GM18508 (cell line): ENCODE measurements at regions not wholly inside any gene's neighbourhood (a gene's known extent, or its start where the extent isn't known, plus 50 kb on each side); places are given as distances from the start of the nearest gene placed in this dataset.

Experiments
- ATAC-seq: cut with Tn5 transposase; IDR thresholded peaks from one replicate; pipeline ENCODE4 v1.9.1; 2021; ENCODE audit warnings: moderate number of reproducible peaks; ENCODE audit not compliant: insufficient read depth, unreplicated experiment

DNA sequence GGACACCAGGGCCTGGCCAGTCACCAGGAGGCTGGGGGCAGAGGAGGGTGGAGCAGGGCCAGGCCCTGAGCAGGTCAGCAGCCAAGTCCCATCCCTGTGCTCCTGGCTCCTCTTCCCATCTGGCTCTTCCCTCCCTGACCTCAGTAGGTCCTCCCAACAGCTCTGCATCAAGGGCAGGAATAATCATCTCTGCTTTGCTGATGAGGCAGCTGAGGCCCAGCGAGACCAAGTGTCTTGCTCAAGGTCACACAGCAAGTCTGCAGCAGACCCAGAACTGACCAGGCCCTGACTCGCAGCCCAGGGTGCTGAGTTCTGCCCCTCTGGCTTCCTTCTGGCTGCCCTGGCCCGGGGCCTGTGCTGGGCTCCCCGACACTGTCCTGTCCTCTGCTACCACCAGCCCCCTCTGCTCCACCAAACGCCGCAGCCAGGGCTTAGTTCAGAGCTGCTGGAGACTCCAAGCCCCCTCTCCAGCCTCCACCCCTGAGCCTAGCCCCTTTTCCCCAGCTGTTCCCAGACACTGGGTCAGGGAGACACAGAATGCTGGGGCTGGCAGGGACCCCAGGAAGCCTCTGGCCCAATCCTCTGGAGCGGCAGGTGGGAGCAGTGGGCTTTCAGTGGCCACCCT, 224.9 kb downstream of the PTPRU start:
- no peak for ATAC-seq

- ATAC-seq, result no peak
These were observed 224.4 kb downstream of the PTPRU start for GRCh38 chr1:29460694-29461093.

GRCh38 chr1:29460041-29460610, 223.8 kb downstream of the PTPRU start:
- no peak for ATAC-seq

- no peak for ATAC-seq
These were observed 223.3 kb downstream of the PTPRU start for GRCh38 chr1:29459620-29459945.

DNA sequence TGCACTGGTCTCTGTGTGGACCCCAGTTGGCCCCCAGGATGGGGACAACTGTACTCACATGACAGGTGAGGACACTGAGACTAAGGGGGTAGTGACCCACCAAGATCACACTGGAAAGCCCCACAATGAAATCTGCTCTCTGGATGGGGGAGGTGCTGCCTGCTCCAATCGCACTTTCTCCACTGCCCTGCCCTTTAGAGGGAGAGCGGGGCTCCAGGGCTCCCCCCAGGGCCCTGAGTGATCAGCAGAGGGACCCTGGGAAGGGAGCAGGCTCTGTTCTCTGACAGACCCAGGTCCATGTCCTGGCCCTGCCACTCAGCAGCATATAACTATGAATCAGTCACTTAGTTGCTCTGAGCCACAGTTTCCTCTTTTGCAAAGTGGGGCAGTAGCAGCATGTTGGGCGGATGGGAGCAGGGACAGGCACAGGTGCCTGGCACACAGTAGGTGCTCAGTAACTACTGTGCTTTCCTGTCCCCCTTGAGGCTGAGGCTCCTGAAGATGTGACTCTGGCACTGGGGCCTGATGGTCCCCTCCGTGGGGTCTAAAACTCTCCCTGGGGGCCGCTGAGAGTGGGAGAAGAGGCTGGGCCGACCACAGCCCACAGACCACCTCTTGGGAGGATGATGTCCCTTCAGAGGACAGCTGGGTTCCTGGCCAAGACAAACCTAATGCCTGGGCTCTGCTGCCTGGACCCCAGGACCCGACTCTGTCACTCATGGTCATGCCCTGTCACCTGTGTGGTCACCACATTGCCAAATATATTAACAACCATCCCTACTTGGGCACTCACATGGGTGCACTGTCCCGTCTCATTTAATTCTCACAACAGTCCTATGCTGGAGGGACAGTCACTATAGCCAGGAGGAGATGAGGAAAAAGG, 222.7 kb downstream of the PTPRU start:
- no peak for ATAC-seq

- ATAC-seq, result no peak
These were observed 221.4 kb downstream of the PTPRU start for GRCh38 chr1:29457496-29458368.

DNA sequence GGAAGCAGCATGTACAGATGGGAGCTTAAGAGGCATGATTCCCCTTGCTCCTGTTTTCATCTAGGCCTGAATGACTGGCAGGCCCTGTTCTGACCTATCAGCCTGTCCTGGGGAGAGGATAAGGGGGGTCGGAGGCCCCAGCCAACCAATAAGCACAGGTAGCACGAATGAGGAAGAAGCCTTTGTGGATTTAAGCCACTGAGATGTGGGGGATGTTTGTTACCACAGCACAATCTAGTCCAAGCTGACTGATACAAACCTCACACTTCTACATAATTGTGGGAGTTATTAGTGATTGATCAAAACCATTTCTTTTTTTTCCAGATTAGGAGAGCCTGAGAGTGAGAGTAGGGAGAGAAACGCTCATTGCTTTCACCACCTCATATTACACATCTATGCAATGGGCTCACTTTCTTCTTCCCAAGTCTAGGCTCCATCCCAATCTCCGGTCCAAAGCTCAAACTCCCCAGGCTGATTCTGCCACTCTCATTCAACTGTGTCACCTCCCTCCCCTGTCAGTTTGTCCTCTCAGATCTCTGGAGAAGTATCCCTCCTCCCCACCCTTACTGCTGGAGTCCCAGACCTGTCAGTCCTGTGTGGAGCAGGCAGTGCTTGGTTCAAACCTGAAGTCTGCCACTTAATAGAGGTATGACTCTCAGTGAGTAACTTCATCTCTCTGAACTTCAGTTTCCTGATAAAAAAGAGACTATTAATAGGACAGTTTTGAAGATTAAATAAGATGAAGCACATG, 220.5 kb downstream of the PTPRU start:
- no peak for ATAC-seq

DNA sequence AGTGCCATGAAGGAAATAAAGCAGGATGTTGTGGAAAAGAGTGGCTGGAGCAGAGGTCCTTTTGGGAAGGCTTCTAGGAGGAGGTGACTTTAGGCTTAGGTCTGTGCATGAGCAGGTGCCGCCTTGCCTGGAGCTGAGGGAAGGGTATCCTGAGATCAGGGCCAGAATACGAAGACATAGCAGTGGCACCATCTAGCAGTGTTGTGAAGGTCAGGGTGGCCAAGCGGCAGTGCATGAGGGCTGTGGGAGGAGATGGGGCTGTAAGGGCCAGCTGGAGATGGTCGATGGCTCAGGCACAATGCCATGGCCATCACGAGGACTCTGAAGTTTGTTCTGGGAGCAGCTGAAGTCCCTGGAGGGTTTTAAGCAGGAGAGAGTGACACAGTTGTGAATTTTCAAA, 219.5 kb downstream of the PTPRU start:
- ATAC-seq, result no peak

GRCh38 chr1:29454616-29455380, 218.5 kb downstream of the PTPRU start:
- ATAC-seq, result no peak

- no peak for ATAC-seq
These were observed 217.3 kb downstream of the PTPRU start for GRCh38 chr1:29453502-29454240.

- ATAC-seq, result no peak
These were observed 216.3 kb downstream of the PTPRU start for GRCh38 chr1:29452463-29453230.

DNA sequence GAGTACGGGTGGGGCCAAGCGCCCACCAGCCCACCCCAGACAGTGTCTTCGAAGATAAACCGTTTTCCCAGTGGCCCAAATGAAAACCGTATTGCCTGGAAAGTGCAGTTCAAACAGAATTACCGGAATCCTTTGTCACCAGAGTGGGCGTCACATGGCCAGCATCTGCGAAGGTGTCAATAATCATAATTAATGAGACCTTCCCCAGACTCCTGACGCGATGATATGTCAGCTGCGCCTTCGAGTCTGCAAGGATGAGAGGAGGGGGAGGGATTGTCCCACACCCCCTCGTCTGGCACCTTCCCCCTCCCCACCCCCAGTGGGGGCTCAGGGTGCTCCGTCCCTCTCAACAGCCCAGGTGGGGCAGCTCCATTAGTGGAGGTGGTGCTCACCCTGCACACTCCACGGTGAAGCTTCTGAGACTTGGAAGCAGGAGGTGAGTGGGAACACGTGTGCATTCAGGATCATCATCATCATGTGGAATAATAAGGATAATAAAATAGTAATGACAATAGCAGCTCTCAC, 215.1 kb downstream of the PTPRU start:
- no peak for ATAC-seq

GRCh38 chr1:29450591-29450990, 214.3 kb downstream of the PTPRU start:
- ATAC-seq, result no peak

GRCh38 chr1:29448456-29449235, 212.3 kb downstream of the PTPRU start:
- ATAC-seq, result no peak

DNA sequence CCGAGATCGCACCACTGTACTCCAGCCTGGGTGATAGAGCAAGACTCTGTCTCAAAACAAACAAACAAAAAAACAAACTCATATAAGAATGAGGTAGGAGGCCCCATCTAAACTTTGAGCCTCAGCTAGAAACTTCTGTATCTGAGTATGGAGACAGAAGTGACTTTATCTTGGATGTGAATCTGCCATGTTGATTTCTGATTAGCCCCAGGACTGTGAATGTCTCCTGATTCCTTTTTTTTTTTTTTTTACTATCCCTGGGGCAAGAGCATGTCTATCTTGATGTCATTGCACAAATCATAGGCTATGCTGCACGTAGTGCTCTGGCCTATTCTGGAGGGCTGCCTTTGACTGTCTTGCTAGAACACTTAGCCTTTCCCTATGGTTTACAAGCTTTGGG, 211.0 kb downstream of the PTPRU start:
- ATAC-seq, result no peak

DNA sequence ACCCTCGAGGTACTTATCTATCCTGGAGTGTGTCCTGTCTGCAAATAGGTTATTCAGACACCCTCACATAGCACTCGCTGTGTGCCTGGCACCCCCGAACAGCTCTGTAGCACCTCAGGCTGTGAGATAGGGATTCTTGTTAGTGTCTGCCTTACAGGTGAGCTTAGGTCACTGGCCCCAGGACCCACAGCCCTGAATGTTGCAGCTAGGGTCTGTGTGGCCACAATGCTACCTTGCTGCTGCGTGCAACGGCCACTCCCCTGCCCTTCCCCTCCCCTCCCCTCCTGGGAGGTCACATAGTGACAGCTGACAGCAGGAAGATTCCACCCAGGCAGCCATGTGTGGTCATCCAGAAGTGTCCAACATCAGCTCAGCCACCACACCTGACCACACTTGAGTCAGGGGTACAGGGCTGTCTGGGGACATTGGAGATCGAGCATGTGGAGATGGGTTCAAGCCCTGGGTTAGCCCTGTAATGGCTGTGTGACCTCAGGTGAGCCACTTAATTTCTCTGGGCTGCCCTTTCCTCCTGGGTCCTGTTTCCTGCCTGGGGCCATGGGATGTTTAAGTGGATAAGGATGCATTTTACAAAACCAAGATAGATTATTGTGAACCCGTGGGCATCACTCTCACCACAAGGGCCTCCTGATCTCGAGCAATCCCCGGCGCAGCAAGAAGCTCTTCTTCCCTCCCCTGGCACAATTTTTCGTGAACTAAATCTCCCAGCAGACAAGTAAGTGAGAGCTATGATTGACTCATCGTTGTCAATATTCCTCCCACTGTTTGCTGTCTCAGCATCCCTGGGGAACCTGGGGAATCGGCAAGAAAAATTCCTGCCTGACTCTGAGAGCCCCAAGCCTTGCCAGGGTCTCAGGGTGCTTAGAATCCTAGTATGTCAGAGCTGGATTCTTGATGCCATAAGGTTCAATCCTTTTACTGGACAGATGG, 208.7 kb downstream of the PTPRU start:
- ATAC-seq, result no peak
